HCT116 (cell line): ENCODE measurements at regions not wholly inside any gene's neighbourhood (a gene's known extent, or its start where the extent isn't known, plus 50 kb on each side); places are given as distances from the start of the nearest gene placed in this dataset.

Source experiments
- ATAC-seq: fragments of 200-7000 bp; cut with Tn5 transposase; 2 replicates; pipeline ENCODE4 v1.9.1; 2020; ENCODE audit warnings: mild to moderate bottlenecking, moderate library complexity
- BruUV-seq: library from RNA; stranded (reverse); fragments of 400-500 nt; replicated peaks from 2 replicates; lab custom pipeline; 2021; lab: Mats Ljungman, UMichigan
- CTCF ChIA-PET: fragments of 300-600 bp; sonication (Branson Sonifier 250); formaldehyde crosslinking; loops from one replicate; lab custom pipeline; 2021; ENCODE audit warnings: antibody characterized with exemption; lab: Charles Lee
- POLR2A ChIA-PET: fragments of 300-600, 350-600 bp; sonication (Branson Sonifier 250); formaldehyde crosslinking; loops from one replicate; lab custom pipeline; 2021; ENCODE audit warnings: antibody characterized with exemption; lab: Charles Lee
- RAD21 ChIA-PET, 2 experiments: fragments of 300-600 bp; sonication (Branson Sonifier 250); formaldehyde crosslinking; loops; one replicate each; lab custom pipeline; 2023; ENCODE audit warnings: low total read pairs in 2 of 2; ENCODE audit not compliant: uncharacterized antibody in 2 of 2, unreplicated experiment in 2 of 2, low non-redundant PET in 1 of 2; lab: Charles Lee
- DNase-seq: peaks from one replicate; pipeline ENCODE4 v3.0.0-alpha.2; 2010; ENCODE audit warnings: low read depth, low spot score
- H2AFZ ChIP-seq: fragments of 200-600 bp; shearing (Covaris generic), sonication (generic); 2 replicates; pipeline ENCODE4 v1.6.1; 2017; ENCODE audit warnings: low read depth, mixed run types, mixed read lengths, antibody characterized with exemption, low read length; ENCODE audit not compliant: poor library complexity, severe bottlenecking
- H3K27ac ChIP-seq: 2 replicates; pipeline ENCODE4 v1.5.1; 2012; ENCODE audit warnings: low read depth, low read length
- H3K27me3 ChIP-seq: fragments of 200-600 bp; sonication (generic); 2 replicates; pipeline ENCODE4 v1.6.1; 2016; ENCODE audit warnings: mixed run types, low read length, mixed read lengths; ENCODE audit not compliant: insufficient read depth
- H3K36me3 ChIP-seq, 2 experiments: fragments of 200-500 bp in 1 of 2; fragments of 200-600 bp in 1 of 2; sonication (Bioruptor generic) in 1 of 2; sonication (generic) in 1 of 2; 2 replicates each; pipeline versions ENCODE4 v1.5.1 to v1.6.1; 2014 to 2016; ENCODE audit warnings: low read length in 2 of 2, inconsistent platforms in 1 of 2, mixed read lengths in 1 of 2, mixed run types in 1 of 2; ENCODE audit not compliant: insufficient read depth in 2 of 2, control insufficient read depth in 1 of 2
- H3K4me1 ChIP-seq, 2 experiments: fragments of 200-600 bp in 1 of 2; sonication (generic) in 1 of 2; 2 replicates each; pipeline versions ENCODE4 v1.5.1 to v1.6.1; 2012 to 2017; ENCODE audit warnings: low read length in 2 of 2, inconsistent platforms in 1 of 2, mild to moderate bottlenecking in 1 of 2, mixed read lengths in 1 of 2, mixed run types in 1 of 2, moderate library complexity in 1 of 2; ENCODE audit not compliant: insufficient read depth in 2 of 2, control insufficient read depth in 1 of 2
- H3K4me2 ChIP-seq: fragments of 200-600 bp; sonication (generic); 2 replicates; pipeline ENCODE4 v1.6.1; 2017; ENCODE audit warnings: mixed run types, low read length, mixed read lengths
- H3K4me3 ChIP-seq, 2 experiments: fragments of 200-600 bp in 1 of 2; sonication (generic) in 1 of 2; replicated peaks in 1 of 2; 2 replicates each; pipeline ENCODE4 v1.5.1; 2011 to 2016; ENCODE audit warnings: low read length in 2 of 2, control low read depth in 1 of 2, low read depth in 1 of 2, mild to moderate bottlenecking in 1 of 2, mixed read lengths in 1 of 2, mixed run types in 1 of 2
- H3K79me2 ChIP-seq: fragments of 200-600 bp; sonication (generic); 2 replicates; pipeline ENCODE4 v1.6.1; 2017; ENCODE audit warnings: mild to moderate bottlenecking, mixed run types, low read length, moderate library complexity, mixed read lengths; ENCODE audit not compliant: insufficient read depth
- H3K9ac ChIP-seq: fragments of 200-600 bp; sonication (generic); 2 replicates; pipeline ENCODE4 v1.6.1; 2016; ENCODE audit warnings: low read length, mixed read lengths
- H3K9me2 ChIP-seq: fragments of 200-600 bp; sonication (generic), shearing (Covaris generic); 2 replicates; pipeline ENCODE4 v1.6.1; 2017; ENCODE audit warnings: mixed run types, mild to moderate bottlenecking, moderate library complexity; ENCODE audit not compliant: insufficient read depth
- H3K9me3 ChIP-seq, 2 experiments: fragments of 200-500 bp in 1 of 2; fragments of 200-600 bp in 1 of 2; sonication (Bioruptor generic) in 1 of 2; sonication (generic) in 1 of 2; 2 replicates each; pipeline ENCODE4 v1.6.1; 2014 to 2017; ENCODE audit warnings: low read length in 2 of 2, mixed read lengths in 2 of 2, inconsistent platforms in 1 of 2, low read depth in 1 of 2, mild to moderate bottlenecking in 1 of 2, mixed run types in 1 of 2, moderate library complexity in 1 of 2; ENCODE audit not compliant: control insufficient read depth in 1 of 2, insufficient read depth in 1 of 2
- H4K20me1 ChIP-seq: fragments of 200-600 bp; sonication (generic), shearing (Covaris generic); 2 replicates; pipeline ENCODE4 v1.6.1; 2017; ENCODE audit warnings: mixed run types, mild to moderate bottlenecking, moderate library complexity; ENCODE audit not compliant: insufficient read depth
- CBX3 ChIP-seq: IDR thresholded peaks from 2 replicates; pipeline ENCODE4 v1.6.1; 2012; ENCODE audit warnings: low read depth
- CEBPB ChIP-seq: IDR thresholded peaks from 2 replicates; pipeline ENCODE4 v1.6.1; 2012; ENCODE audit warnings: low read depth
- EZH2phosphoT487 ChIP-seq: fragments of 200-600 bp; IDR thresholded peaks from 2 replicates; pipeline ENCODE4 v1.6.1; 2018; ENCODE audit warnings: antibody characterized with exemption, borderline replicate concordance
- FOSL1 ChIP-seq: IDR thresholded peaks from 2 replicates; pipeline ENCODE4 v1.6.1; 2012; ENCODE audit warnings: low read depth
- POLR2AphosphoS5 ChIP-seq: IDR thresholded peaks from 2 replicates; pipeline ENCODE4 v1.6.1; 2011; ENCODE audit warnings: mild to moderate bottlenecking, low read depth, low read length, moderate library complexity
- RAD21 ChIP-seq: IDR thresholded peaks from 2 replicates; pipeline ENCODE4 v1.6.1; 2012; ENCODE audit warnings: low read depth, mild to moderate bottlenecking
- SIN3A ChIP-seq: IDR thresholded peaks from 2 replicates; pipeline ENCODE4 v1.6.1; 2012; ENCODE audit warnings: low read depth
- SP1 ChIP-seq: IDR thresholded peaks from 2 replicates; pipeline ENCODE4 v1.6.1; 2012; ENCODE audit warnings: low read depth
- SRF ChIP-seq: IDR thresholded peaks from 2 replicates; pipeline ENCODE4 v1.6.1; 2012; ENCODE audit warnings: low read depth
- TCF7L2 ChIP-seq: IDR thresholded peaks from 2 replicates; pipeline ENCODE4 v1.7.0; 2011; ENCODE audit warnings: borderline replicate concordance, inconsistent platforms; ENCODE audit not compliant: insufficient read depth, insufficient read length; ENCODE audit errors: extremely low read depth
- YY1 ChIP-seq: IDR thresholded peaks from 2 replicates; pipeline ENCODE4 v1.6.1; 2011; ENCODE audit warnings: low read length, low read depth, moderate library complexity, mild to moderate bottlenecking; ENCODE audit not compliant: insufficient replicate concordance; ENCODE audit errors: extremely low read depth
- ZBTB33 ChIP-seq: IDR thresholded peaks from 2 replicates; pipeline ENCODE4 v1.6.1; 2011; ENCODE audit warnings: mild to moderate bottlenecking, low read length, moderate library complexity; ENCODE audit not compliant: insufficient replicate concordance; ENCODE audit errors: extremely low read depth
- ZFX ChIP-seq: fragments of 450-650 bp; IDR thresholded peaks from 2 replicates; pipeline ENCODE4 v1.6.1; 2017
- ZNF274 ChIP-seq: fragments of 200-500 bp; sonication (Bioruptor generic); IDR thresholded peaks from 2 replicates; pipeline ENCODE4 v1.6.1; 2014; ENCODE audit warnings: mild to moderate bottlenecking, low read depth, low read length, inconsistent platforms
- intact Hi-C: fragments of 100-400 bp; cut with micrococcal nuclease; formaldehyde crosslinking; loops from 2 replicates; pipeline ENCODE4 v1.10.0; 2022

GRCh38 chr2:136212426-136213378 lies 94.8 kb upstream of the CXCR4 start:
- Histone ChIP-seq H3K9me3 (no peaks in the 10 kb centered on the region), H3K79me2 (no peaks in the 10 kb centered on the region)
- POLR2A ChIA-PET: no interaction called here

More at GRCh38 chr2:136212426-136213378, 94.8 kb upstream of the CXCR4 start:
- no peaks in the 10 kb centered on the region for H3K9me2 ChIP-seq
- H4K20me1 ChIP-seq: no peaks in the 10 kb centered on the region
- CTCF ChIA-PET: no interaction called here
- H3K36me3 ChIP-seq: no peaks in the 10 kb centered on the region
- no peaks in the 10 kb centered on the region for H3K27me3 ChIP-seq
- H2AFZ ChIP-seq: no peak overlapping the region
- DNase-seq (no peak), ATAC-seq (no peak)
- H3K4me2 ChIP-seq: no peak overlapping the region
- no peak for TF ChIP-seq FOSL1
- TF ChIP-seq POLR2AphosphoS5: no peak
- no peak for TF ChIP-seq SIN3A
- no peak for TF ChIP-seq ZFX
- TF ChIP-seq CEBPB: no peak
- no peak for TF ChIP-seq CBX3
- TF ChIP-seq YY1: no peak
- no peak for TF ChIP-seq ZNF274
- no peak for TF ChIP-seq ZBTB33
- no peak for TF ChIP-seq SP1
- TF ChIP-seq RAD21: no peak
- no peak for TF ChIP-seq TCF7L2
- no peak for TF ChIP-seq SRF
- no peak for TF ChIP-seq EZH2phosphoT487
- no peak overlapping the region for H3K9ac ChIP-seq
- H3K4me1 ChIP-seq: no peaks in the 10 kb centered on the region
- no TSS peak for BruUV-seq
- H3K27ac ChIP-seq: no peak overlapping the region
- RAD21 ChIA-PET: no interaction called here
- intact Hi-C loops: no loop called here
- H3K4me3 ChIP-seq: no peak overlapping the region
